Muscle layer of colon (tissue), 2 donors: ENCODE measurements at regions not wholly inside any gene's neighbourhood (a gene's known extent, or its start where the extent isn't known, plus 50 kb on each side); places are given as distances from the start of the nearest gene placed in this dataset.

Experiments
- H3K27ac ChIP-seq: one replicate; pipeline ENCODE4 v1.7.0; 2013; ENCODE audit warnings: low read depth, mild to moderate bottlenecking, low read length, moderate library complexity
- H3K27me3 ChIP-seq, 2 donors: one replicate each; pipeline ENCODE4 v1.7.0; 2013; ENCODE audit warnings: low read length in 2 of 2, mild to moderate bottlenecking in 2 of 2; ENCODE audit not compliant: insufficient read depth in 2 of 2, control insufficient read depth in 1 of 2
- H3K36me3 ChIP-seq: one replicate; pipeline ENCODE4 v1.7.0; 2013; ENCODE audit warnings: mild to moderate bottlenecking, low read length; ENCODE audit not compliant: insufficient read depth
- H3K4me1 ChIP-seq: one replicate; pipeline ENCODE4 v1.7.0; 2013; ENCODE audit warnings: mild to moderate bottlenecking, low read length; ENCODE audit not compliant: insufficient read depth
- H3K4me3 ChIP-seq, 2 donors: one replicate each; pipeline ENCODE4 v1.7.0; 2013; ENCODE audit warnings: low read length in 2 of 2, low read depth in 1 of 2, mild to moderate bottlenecking in 1 of 2, moderate library complexity in 1 of 2
- H3K9ac ChIP-seq: one replicate; pipeline ENCODE4 v1.7.0; 2013; ENCODE audit warnings: low read length
- H3K9me3 ChIP-seq: one replicate; pipeline ENCODE4 v1.7.0; 2013; ENCODE audit warnings: mild to moderate bottlenecking, low read length
- donor health status: abdominal sarcoma.
- donor health status: Adenocarcinoma of cecum.

GRCh38 chr15:87219650-87220615 lies 1036.6 kb downstream of the NTRK3 start:
- Histone ChIP-seq H3K9ac (no peak overlapping the region), H3K4me1 (no peaks in the 10 kb centered on the region), H3K36me3 (no peaks in the 10 kb centered on the region), H3K27ac (no peak overlapping the region), H3K27me3 (no peaks in the 10 kb centered on the region), H3K4me3 (no peak overlapping the region), H3K9me3 (no peaks in the 10 kb centered on the region)

- Histone ChIP-seq H3K4me1 (no peaks in the 10 kb centered on the region), H3K9ac (no peak overlapping the region), H3K27me3 (no peaks in the 10 kb centered on the region), H3K4me3 (no peak overlapping the region), H3K27ac (no peak overlapping the region), H3K36me3 (no peaks in the 10 kb centered on the region), H3K9me3 (no peaks in the 10 kb centered on the region)
Measured at GRCh38 chr15:87215100-87215499, 1041.4 kb downstream of the NTRK3 start.

- Histone ChIP-seq H3K36me3 (no peaks in the 10 kb centered on the region), H3K4me1 (no peaks in the 10 kb centered on the region), H3K4me3 (no peak overlapping the region), H3K27ac (no peak overlapping the region), H3K9me3 (no peaks in the 10 kb centered on the region), H3K27me3 (no peaks in the 10 kb centered on the region), H3K9ac (no peak overlapping the region)
Measured at GRCh38 chr15:87213626-87214025, 1042.9 kb downstream of the NTRK3 start.

GRCh38 chr15:87212041-87212440 lies 1044.5 kb downstream of the NTRK3 start:
- no peak overlapping the region for H3K27ac ChIP-seq
- no peaks in the 10 kb centered on the region for H3K4me1 ChIP-seq
- H3K9ac ChIP-seq = no peak overlapping the region
- no peak overlapping the region for H3K4me3 ChIP-seq
- no peaks in the 10 kb centered on the region for H3K27me3 ChIP-seq
- H3K9me3 ChIP-seq = no peaks in the 10 kb centered on the region
- no peaks in the 10 kb centered on the region for H3K36me3 ChIP-seq

GRCh38 chr15:87211547-87211946 lies 1045.0 kb downstream of the NTRK3 start:
- Histone ChIP-seq H3K9me3 (no peaks in the 10 kb centered on the region), H3K27ac (no peak overlapping the region), H3K9ac (no peak overlapping the region), H3K36me3 (no peaks in the 10 kb centered on the region), H3K4me1 (no peaks in the 10 kb centered on the region), H3K4me3 (no peak overlapping the region), H3K27me3 (no peaks in the 10 kb centered on the region)

GRCh38 chr15:87209891-87210689 lies 1046.4 kb downstream of the NTRK3 start:
- H3K27me3 ChIP-seq = no peaks in the 10 kb centered on the region
- no peaks in the 10 kb centered on the region for H3K9me3 ChIP-seq
- H3K9ac ChIP-seq = no peak overlapping the region
- H3K4me1 ChIP-seq = no peaks in the 10 kb centered on the region
- H3K4me3 ChIP-seq = no peak overlapping the region
- H3K36me3 ChIP-seq = no peaks in the 10 kb centered on the region
- H3K27ac ChIP-seq = no peak overlapping the region

GRCh38 chr15:87207990-87208580 lies 1048.5 kb downstream of the NTRK3 start:
- Histone ChIP-seq H3K9ac (no peak overlapping the region), H3K4me3 (no peak overlapping the region), H3K4me1 (no peaks in the 10 kb centered on the region), H3K27ac (no peak overlapping the region), H3K9me3 (no peaks in the 10 kb centered on the region), H3K27me3 (no peaks in the 10 kb centered on the region), H3K36me3 (no peaks in the 10 kb centered on the region)

GRCh38 chr15:87207251-87207650 lies 1049.3 kb downstream of the NTRK3 start:
- Histone ChIP-seq H3K27ac (no peak overlapping the region), H3K9ac (no peak overlapping the region), H3K27me3 (no peaks in the 10 kb centered on the region), H3K4me1 (no peaks in the 10 kb centered on the region), H3K36me3 (no peaks in the 10 kb centered on the region), H3K9me3 (no peaks in the 10 kb centered on the region), H3K4me3 (no peak overlapping the region)

GRCh38 chr15:87201986-87202385 lies 1054.6 kb downstream of the NTRK3 start:
- no peak overlapping the region for H3K9ac ChIP-seq
- no peak overlapping the region for H3K4me3 ChIP-seq
- H3K9me3 ChIP-seq = no peaks in the 10 kb centered on the region
- H3K27ac ChIP-seq = no peak overlapping the region
- H3K36me3 ChIP-seq = no peaks in the 10 kb centered on the region
- H3K4me1 ChIP-seq = no peaks in the 10 kb centered on the region
- no peaks in the 10 kb centered on the region for H3K27me3 ChIP-seq

GRCh38 chr15:87200149-87200548 lies 1056.4 kb downstream of the NTRK3 start:
- no peak overlapping the region for H3K27ac ChIP-seq
- no peak overlapping the region for H3K9ac ChIP-seq
- no peaks in the 10 kb centered on the region for H3K36me3 ChIP-seq
- no peaks in the 10 kb centered on the region for H3K27me3 ChIP-seq
- H3K4me3 ChIP-seq = no peak overlapping the region
- H3K9me3 ChIP-seq = no peaks in the 10 kb centered on the region
- no peaks in the 10 kb centered on the region for H3K4me1 ChIP-seq

GRCh38 chr15:87197981-87198380 lies 1058.6 kb downstream of the NTRK3 start:
- Histone ChIP-seq H3K27ac (no peak overlapping the region), H3K27me3 (no peaks in the 10 kb centered on the region), H3K9me3 (no peaks in the 10 kb centered on the region), H3K4me3 (no peak overlapping the region), H3K36me3 (no peaks in the 10 kb centered on the region), H3K4me1 (no peaks in the 10 kb centered on the region), H3K9ac (no peak overlapping the region)
